Cardiac muscle cell (in vitro differentiated cells and primary cell): ENCODE measurements at regions not wholly inside any gene's neighbourhood (a gene's known extent, or its start where the extent isn't known, plus 50 kb on each side); places are given as distances from the start of the nearest gene placed in this dataset.
"Not testable (repeated sequence)": the region's sequence is repeated elsewhere in the genome, so short reads cannot be mapped to it uniquely, and the experiment has no call there.

Experiments used
- DNase-seq, 2 donors: peaks; one replicate each; pipeline versions ENCODE4 v3.0.0 to v3.0.0-alpha.2; 2010 to 2017; ENCODE audit warnings: low read depth in 1 of 2, low spot score in 1 of 2
- H3K27ac ChIP-seq: fragments of 200-600 bp; sonication (generic); 2 replicates; pipeline ENCODE4 v1.5.1; 2016
- H3K27me3 ChIP-seq: fragments of 200-600 bp; sonication (generic); 2 replicates; pipeline ENCODE4 v1.6.0; 2016; ENCODE audit warnings: control low read depth
- H3K36me3 ChIP-seq: fragments of 200-600 bp; sonication (generic); 2 replicates; pipeline ENCODE4 v1.5.1; 2016; ENCODE audit warnings: control low read depth
- H3K4me1 ChIP-seq: fragments of 200-600 bp; sonication (generic); 2 replicates; pipeline ENCODE4 v1.8.1; 2017; ENCODE audit warnings: low read depth, mild to moderate bottlenecking, mixed run types
- H3K4me3 ChIP-seq: fragments of 200-600 bp; sonication (generic); 2 replicates; pipeline ENCODE4 v1.5.1; 2016; ENCODE audit warnings: mild to moderate bottlenecking
- H3K9me3 ChIP-seq: fragments of 200-600 bp; sonication (generic); 2 replicates; pipeline ENCODE4 v1.5.1; 2017; ENCODE audit warnings: low read depth, mild to moderate bottlenecking, control low read depth
- CTCF ChIP-seq: IDR thresholded peaks from 2 replicates; pipeline ENCODE4 v1.5.1; 2012; ENCODE audit warnings: low read depth, mild to moderate bottlenecking, low read length

GRCh38 chr5:25005431-25005830 is 360.7 kb upstream of the CDH10 start:
- Histone ChIP-seq H3K36me3 (no peaks in the 10 kb centered on the region), H3K4me3 (no peak overlapping the region), H3K9me3 (no peaks in the 10 kb centered on the region), H3K27ac (no peak overlapping the region), H3K27me3 (no peaks in the 10 kb centered on the region), H3K4me1 (no peaks in the 10 kb centered on the region)
- DNase-seq, result no peak
- no peak for TF ChIP-seq CTCF

GRCh38 chr5:25002371-25002770 is 357.6 kb upstream of the CDH10 start:
- no peaks in the 10 kb centered on the region for H3K9me3 ChIP-seq
- no peak for DNase-seq
- no peak overlapping the region for H3K27ac ChIP-seq
- no peaks in the 10 kb centered on the region for H3K4me1 ChIP-seq
- H3K36me3 ChIP-seq, result no peaks in the 10 kb centered on the region
- H3K27me3 ChIP-seq, result no peaks in the 10 kb centered on the region
- H3K4me3 ChIP-seq, result no peak overlapping the region
- TF ChIP-seq CTCF, result no peak

GRCh38 chr5:24999732-25000131 is 355.0 kb upstream of the CDH10 start:
- Histone ChIP-seq H3K4me1 (no peaks in the 10 kb centered on the region), H3K9me3 (no peaks in the 10 kb centered on the region), H3K36me3 (no peaks in the 10 kb centered on the region), H3K27me3 (no peaks in the 10 kb centered on the region), H3K4me3 (no peak overlapping the region), H3K27ac (no peak overlapping the region)
- TF ChIP-seq CTCF, result no peak
- no peak for DNase-seq

GRCh38 chr5:24998641-24999040 is 353.9 kb upstream of the CDH10 start:
- no peaks in the 10 kb centered on the region for H3K27me3 ChIP-seq
- DNase-seq, result no peak
- no peak for TF ChIP-seq CTCF
- H3K27ac ChIP-seq, result no peak overlapping the region
- no peak overlapping the region for H3K4me3 ChIP-seq
- H3K4me1 ChIP-seq, result no peaks in the 10 kb centered on the region
- no peaks in the 10 kb centered on the region for H3K9me3 ChIP-seq
- no peaks in the 10 kb centered on the region for H3K36me3 ChIP-seq

GRCh38 chr5:24986326-24986725 is 341.5 kb upstream of the CDH10 start:
- Histone ChIP-seq H3K4me1 (no peaks in the 10 kb centered on the region), H3K27me3 (no peaks in the 10 kb centered on the region), H3K4me3 (no peak overlapping the region), H3K9me3 (no peaks in the 10 kb centered on the region), H3K36me3 (no peaks in the 10 kb centered on the region), H3K27ac (no peak overlapping the region)
- DNase-seq, result no peak
- TF ChIP-seq CTCF, result no peak

- H3K27me3 ChIP-seq, H3K27ac ChIP-seq, H3K36me3 ChIP-seq, H3K9me3 ChIP-seq, DNase-seq, H3K4me3 ChIP-seq, H3K4me1 ChIP-seq: not testable (repeated sequence)
Measured at GRCh38 chr5:24978552-24978951, 333.8 kb upstream of the CDH10 start.
